GM23338 (cell line): ENCODE measurements at regions not wholly inside any gene's neighbourhood (a gene's known extent, or its start where the extent isn't known, plus 50 kb on each side); places are given as distances from the start of the nearest gene placed in this dataset.

Experiments used
- ATAC-seq: fragments of 200-7000 bp; cut with Tn5 transposase; 3 replicates; pipeline ENCODE4 v1.9.1; 2020
- DNase-seq: peaks from one replicate; pipeline ENCODE4 v3.0.0-alpha.2; 2015; ENCODE audit warnings: low spot score
- H2AFZ ChIP-seq: fragments of 200-600 bp; sonication (generic); 2 replicates; pipeline ENCODE4 v1.8.0; 2016; ENCODE audit warnings: antibody characterized with exemption, mild to moderate bottlenecking, moderate library complexity
- H3F3A ChIP-seq: fragments of 200-600 bp; sonication (generic); replicated peaks from 2 replicates; pipeline ENCODE4 v1.8.0; 2017; ENCODE audit warnings: antibody characterized with exemption, mixed run types, low read depth
- H3K27ac ChIP-seq: fragments of 200-600 bp; sonication (generic); 2 replicates; pipeline ENCODE4 v1.6.1; 2016; ENCODE audit warnings: low read depth
- H3K27me3 ChIP-seq: fragments of 200-600 bp; sonication (generic); 2 replicates; pipeline ENCODE4 v1.8.0; 2016; ENCODE audit warnings: mild to moderate bottlenecking, mixed run types, moderate library complexity; ENCODE audit not compliant: insufficient read depth
- H3K36me3 ChIP-seq: fragments of 200-600 bp; sonication (generic); 2 replicates; pipeline ENCODE4 v1.8.0; 2016; ENCODE audit warnings: mild to moderate bottlenecking; ENCODE audit not compliant: insufficient read depth
- H3K4me1 ChIP-seq: fragments of 200-600 bp; sonication (generic); 2 replicates; pipeline ENCODE4 v1.8.0; 2016; ENCODE audit warnings: mild to moderate bottlenecking, moderate library complexity; ENCODE audit not compliant: insufficient read depth
- H3K4me2 ChIP-seq: fragments of 200-600 bp; sonication (generic); 2 replicates; pipeline ENCODE4 v1.7.1; 2017; ENCODE audit warnings: mixed run types
- H3K4me3 ChIP-seq: fragments of 200-600 bp; sonication (generic); 2 replicates; pipeline ENCODE4 v1.6.1; 2016; ENCODE audit warnings: mixed run types
- H3K79me2 ChIP-seq: fragments of 200-600 bp; sonication (generic); replicated peaks from 2 replicates; pipeline ENCODE4 v1.8.0; 2017; ENCODE audit warnings: mild to moderate bottlenecking; ENCODE audit not compliant: insufficient read depth
- H3K9me2 ChIP-seq: fragments of 200-600 bp; sonication (generic); 2 replicates; pipeline ENCODE4 v1.8.0; 2017; ENCODE audit not compliant: insufficient read depth
- H4K20me1 ChIP-seq: fragments of 200-600 bp; sonication (generic); replicated peaks from 2 replicates; pipeline ENCODE4 v1.8.0; 2017; ENCODE audit warnings: mild to moderate bottlenecking; ENCODE audit not compliant: insufficient read depth
- H3K27ac Mint-ChIP-seq: 2 replicates; pipeline ENCODE4 v1.8.0; 2020; ENCODE audit warnings: inconsistent platforms, mild to moderate bottlenecking, moderate library complexity, mixed read lengths
- H3K27me3 Mint-ChIP-seq: 3 replicates; pipeline ENCODE4 v1.8.0; 2022; ENCODE audit warnings: low read depth, mild to moderate bottlenecking, moderate library complexity, mixed read lengths, inconsistent platforms; ENCODE audit not compliant: insufficient read depth, poor library complexity
- H3K36me3 Mint-ChIP-seq: 3 replicates; pipeline ENCODE4 v1.8.0; 2021; ENCODE audit warnings: low read depth, mild to moderate bottlenecking, inconsistent platforms, moderate library complexity, mixed read lengths
- H3K4me1 Mint-ChIP-seq: 3 replicates; pipeline ENCODE4 v1.8.0; 2020; ENCODE audit warnings: mild to moderate bottlenecking, inconsistent platforms, mixed read lengths
- H3K4me3 Mint-ChIP-seq: 3 replicates; pipeline ENCODE4 v1.8.0; 2021; ENCODE audit warnings: moderate library complexity, mild to moderate bottlenecking, inconsistent platforms, mixed read lengths
- H3K9me3 Mint-ChIP-seq: 3 replicates; pipeline ENCODE4 v1.8.0; 2020; ENCODE audit warnings: moderate library complexity, mild to moderate bottlenecking, inconsistent platforms, mixed read lengths
- CREB1 ChIP-seq: fragments of 250-450 bp; sonication (Bioruptor Pico); IDR thresholded peaks from 2 replicates; pipeline ENCODE4 v1.5.0; 2020; ENCODE audit warnings: low read depth, mild to moderate bottlenecking, moderate library complexity
- EZH2phosphoT487 ChIP-seq: fragments of 200-600 bp; sonication (generic); IDR thresholded peaks from one replicate; pipeline ENCODE4 v1.8.1; 2018; ENCODE audit warnings: antibody characterized with exemption; ENCODE audit not compliant: unreplicated experiment
- JUNB ChIP-seq: IDR thresholded peaks from one replicate; pipeline ENCODE4 v1.6.1; 2016; ENCODE audit warnings: antibody characterized with exemption; ENCODE audit not compliant: unreplicated experiment
- NANOG ChIP-seq: IDR thresholded peaks from 2 replicates; pipeline ENCODE4 v1.6.1; 2016; ENCODE audit warnings: antibody characterized with exemption, borderline replicate concordance
- POLR2AphosphoS5 ChIP-seq: IDR thresholded peaks from 2 replicates; pipeline ENCODE4 v1.6.1; 2016; ENCODE audit warnings: antibody characterized with exemption, low read depth
- STAT1 ChIP-seq: IDR thresholded peaks from one replicate; pipeline ENCODE4 v1.6.1; 2016; ENCODE audit warnings: antibody characterized with exemption; ENCODE audit not compliant: unreplicated experiment
- ZNF114 ChIP-seq: fragments of 250-450 bp; sonication (Bioruptor Pico); IDR thresholded peaks from 2 replicates; pipeline ENCODE4 v1.5.0; 2020; ENCODE audit warnings: mild to moderate bottlenecking, moderate library complexity
- ZNF331 ChIP-seq: fragments of 250-450 bp; sonication (Bioruptor Pico); IDR thresholded peaks from 2 replicates; pipeline ENCODE4 v1.5.0; 2020; ENCODE audit warnings: low read depth, mild to moderate bottlenecking, moderate library complexity
- TF ChIP-seq, protein P1 (sequence below): IDR thresholded peaks from 2 replicates; pipeline ENCODE4 v1.6.1; 2016; ENCODE audit warnings: antibody characterized with exemption
- TF ChIP-seq, protein P2 (sequence below): IDR thresholded peaks from one replicate; pipeline ENCODE4 v1.6.1; 2018; ENCODE audit warnings: antibody characterized with exemption; ENCODE audit not compliant: unreplicated experiment
- TF ChIP-seq, protein P3 (sequence below): fragments of 250-450 bp; sonication (Bioruptor Pico); IDR thresholded peaks from 2 replicates; pipeline ENCODE4 v1.5.0; 2020; ENCODE audit warnings: mild to moderate bottlenecking, moderate library complexity

DNA sequence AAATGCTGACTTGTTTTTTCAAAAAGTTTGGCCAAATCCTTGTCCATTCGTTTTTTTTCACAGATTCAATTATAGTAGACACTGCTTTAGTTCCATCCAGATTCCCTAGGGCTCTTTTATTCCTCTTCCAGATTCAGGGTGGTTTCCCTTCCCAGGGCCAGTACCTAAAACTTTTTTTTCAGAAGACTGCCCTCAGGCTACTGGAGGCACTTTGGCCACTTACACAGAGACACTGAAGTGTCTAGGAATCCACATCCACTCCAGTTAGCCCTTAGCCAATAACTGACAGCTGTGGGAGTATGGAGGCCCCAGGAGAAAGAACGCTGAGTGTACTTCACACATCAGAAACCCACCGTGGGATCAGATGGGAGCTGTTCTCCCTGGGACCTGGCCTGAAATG is 77.3 kb downstream of the CCDC34 start:
- Histone ChIP-seq H3K4me3 (no peak overlapping the region), H3K79me2 (no peaks in the 10 kb centered on the region), H3F3A (no peaks in the 10 kb centered on the region), H4K20me1 (no peaks in the 10 kb centered on the region), H3K4me1 (peaks cover 5% of the 10 kb centered on the region; the same call in 1 of the 2 replicates), H2AFZ (peak overlapping the region; percentile 56; the same call in 1 of the 2 replicates), H3K27ac (no peak overlapping the region), H3K4me2 (no peak overlapping the region), H3K36me3 (peaks cover 11% of the 10 kb centered on the region), H3K27me3 (no peaks in the 10 kb centered on the region), H3K9me2 (peaks cover 5% of the 10 kb centered on the region; the same call in 1 of the 2 replicates)
- H3K4me3 Mint-ChIP-seq, result no peak overlapping the region
- TF ChIP-seq JUNB, result no peak
- DNase-seq (no peak), ATAC-seq (no peak)
- peaks cover 4% of the 10 kb centered on the region; the same call in 2 of the 3 replicates for H3K4me1 Mint-ChIP-seq
- no peak overlapping the region for H3K27ac Mint-ChIP-seq
- peaks cover 8% of the 10 kb centered on the region for H3K36me3 Mint-ChIP-seq
- peaks cover 11% of the 10 kb centered on the region for H3K9me3 Mint-ChIP-seq
- H3K27me3 Mint-ChIP-seq, result peaks cover 1% of the 10 kb centered on the region

DNA sequence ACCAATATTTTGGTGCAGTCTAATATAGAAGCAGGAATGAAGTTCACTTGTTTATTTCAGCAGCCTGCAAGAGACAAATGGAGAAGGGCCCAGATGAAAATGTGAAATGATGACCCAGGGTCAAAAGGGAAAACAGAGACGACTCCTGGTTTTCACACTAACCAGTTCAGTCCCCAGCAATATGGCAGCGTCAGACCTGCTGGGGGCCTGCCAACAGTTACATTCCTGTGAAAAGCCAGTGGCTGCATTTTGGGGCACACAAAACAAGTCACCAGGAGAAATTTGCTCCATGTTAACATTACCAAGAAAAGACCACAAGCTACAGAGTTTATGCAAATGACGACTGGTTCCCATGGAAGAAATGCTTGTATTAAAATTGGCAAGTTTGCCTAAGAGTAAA is 80.2 kb downstream of the CCDC34 start:
- peak; percentile 7 for DNase-seq
- TF ChIP-seq, protein P1, sequence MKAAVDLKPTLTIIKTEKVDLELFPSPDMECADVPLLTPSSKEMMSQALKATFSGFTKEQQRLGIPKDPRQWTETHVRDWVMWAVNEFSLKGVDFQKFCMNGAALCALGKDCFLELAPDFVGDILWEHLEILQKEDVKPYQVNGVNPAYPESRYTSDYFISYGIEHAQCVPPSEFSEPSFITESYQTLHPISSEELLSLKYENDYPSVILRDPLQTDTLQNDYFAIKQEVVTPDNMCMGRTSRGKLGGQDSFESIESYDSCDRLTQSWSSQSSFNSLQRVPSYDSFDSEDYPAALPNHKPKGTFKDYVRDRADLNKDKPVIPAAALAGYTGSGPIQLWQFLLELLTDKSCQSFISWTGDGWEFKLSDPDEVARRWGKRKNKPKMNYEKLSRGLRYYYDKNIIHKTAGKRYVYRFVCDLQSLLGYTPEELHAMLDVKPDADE, result no peak
- no peak for TF ChIP-seq ZNF114 (CRISPR knock-in tag)
- no peak for TF ChIP-seq ZNF331 (CRISPR knock-in tag)
- no peak for TF ChIP-seq CREB1 (CRISPR knock-in tag)
- TF ChIP-seq NANOG, result no peak
- TF ChIP-seq STAT1, result no peak
- no peak for TF ChIP-seq JUNB
- TF ChIP-seq, protein P2, sequence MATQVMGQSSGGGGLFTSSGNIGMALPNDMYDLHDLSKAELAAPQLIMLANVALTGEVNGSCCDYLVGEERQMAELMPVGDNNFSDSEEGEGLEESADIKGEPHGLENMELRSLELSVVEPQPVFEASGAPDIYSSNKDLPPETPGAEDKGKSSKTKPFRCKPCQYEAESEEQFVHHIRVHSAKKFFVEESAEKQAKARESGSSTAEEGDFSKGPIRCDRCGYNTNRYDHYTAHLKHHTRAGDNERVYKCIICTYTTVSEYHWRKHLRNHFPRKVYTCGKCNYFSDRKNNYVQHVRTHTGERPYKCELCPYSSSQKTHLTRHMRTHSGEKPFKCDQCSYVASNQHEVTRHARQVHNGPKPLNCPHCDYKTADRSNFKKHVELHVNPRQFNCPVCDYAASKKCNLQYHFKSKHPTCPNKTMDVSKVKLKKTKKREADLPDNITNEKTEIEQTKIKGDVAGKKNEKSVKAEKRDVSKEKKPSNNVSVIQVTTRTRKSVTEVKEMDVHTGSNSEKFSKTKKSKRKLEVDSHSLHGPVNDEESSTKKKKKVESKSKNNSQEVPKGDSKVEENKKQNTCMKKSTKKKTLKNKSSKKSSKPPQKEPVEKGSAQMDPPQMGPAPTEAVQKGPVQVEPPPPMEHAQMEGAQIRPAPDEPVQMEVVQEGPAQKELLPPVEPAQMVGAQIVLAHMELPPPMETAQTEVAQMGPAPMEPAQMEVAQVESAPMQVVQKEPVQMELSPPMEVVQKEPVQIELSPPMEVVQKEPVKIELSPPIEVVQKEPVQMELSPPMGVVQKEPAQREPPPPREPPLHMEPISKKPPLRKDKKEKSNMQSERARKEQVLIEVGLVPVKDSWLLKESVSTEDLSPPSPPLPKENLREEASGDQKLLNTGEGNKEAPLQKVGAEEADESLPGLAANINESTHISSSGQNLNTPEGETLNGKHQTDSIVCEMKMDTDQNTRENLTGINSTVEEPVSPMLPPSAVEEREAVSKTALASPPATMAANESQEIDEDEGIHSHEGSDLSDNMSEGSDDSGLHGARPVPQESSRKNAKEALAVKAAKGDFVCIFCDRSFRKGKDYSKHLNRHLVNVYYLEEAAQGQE, result no peak
- TF ChIP-seq, protein P3, sequence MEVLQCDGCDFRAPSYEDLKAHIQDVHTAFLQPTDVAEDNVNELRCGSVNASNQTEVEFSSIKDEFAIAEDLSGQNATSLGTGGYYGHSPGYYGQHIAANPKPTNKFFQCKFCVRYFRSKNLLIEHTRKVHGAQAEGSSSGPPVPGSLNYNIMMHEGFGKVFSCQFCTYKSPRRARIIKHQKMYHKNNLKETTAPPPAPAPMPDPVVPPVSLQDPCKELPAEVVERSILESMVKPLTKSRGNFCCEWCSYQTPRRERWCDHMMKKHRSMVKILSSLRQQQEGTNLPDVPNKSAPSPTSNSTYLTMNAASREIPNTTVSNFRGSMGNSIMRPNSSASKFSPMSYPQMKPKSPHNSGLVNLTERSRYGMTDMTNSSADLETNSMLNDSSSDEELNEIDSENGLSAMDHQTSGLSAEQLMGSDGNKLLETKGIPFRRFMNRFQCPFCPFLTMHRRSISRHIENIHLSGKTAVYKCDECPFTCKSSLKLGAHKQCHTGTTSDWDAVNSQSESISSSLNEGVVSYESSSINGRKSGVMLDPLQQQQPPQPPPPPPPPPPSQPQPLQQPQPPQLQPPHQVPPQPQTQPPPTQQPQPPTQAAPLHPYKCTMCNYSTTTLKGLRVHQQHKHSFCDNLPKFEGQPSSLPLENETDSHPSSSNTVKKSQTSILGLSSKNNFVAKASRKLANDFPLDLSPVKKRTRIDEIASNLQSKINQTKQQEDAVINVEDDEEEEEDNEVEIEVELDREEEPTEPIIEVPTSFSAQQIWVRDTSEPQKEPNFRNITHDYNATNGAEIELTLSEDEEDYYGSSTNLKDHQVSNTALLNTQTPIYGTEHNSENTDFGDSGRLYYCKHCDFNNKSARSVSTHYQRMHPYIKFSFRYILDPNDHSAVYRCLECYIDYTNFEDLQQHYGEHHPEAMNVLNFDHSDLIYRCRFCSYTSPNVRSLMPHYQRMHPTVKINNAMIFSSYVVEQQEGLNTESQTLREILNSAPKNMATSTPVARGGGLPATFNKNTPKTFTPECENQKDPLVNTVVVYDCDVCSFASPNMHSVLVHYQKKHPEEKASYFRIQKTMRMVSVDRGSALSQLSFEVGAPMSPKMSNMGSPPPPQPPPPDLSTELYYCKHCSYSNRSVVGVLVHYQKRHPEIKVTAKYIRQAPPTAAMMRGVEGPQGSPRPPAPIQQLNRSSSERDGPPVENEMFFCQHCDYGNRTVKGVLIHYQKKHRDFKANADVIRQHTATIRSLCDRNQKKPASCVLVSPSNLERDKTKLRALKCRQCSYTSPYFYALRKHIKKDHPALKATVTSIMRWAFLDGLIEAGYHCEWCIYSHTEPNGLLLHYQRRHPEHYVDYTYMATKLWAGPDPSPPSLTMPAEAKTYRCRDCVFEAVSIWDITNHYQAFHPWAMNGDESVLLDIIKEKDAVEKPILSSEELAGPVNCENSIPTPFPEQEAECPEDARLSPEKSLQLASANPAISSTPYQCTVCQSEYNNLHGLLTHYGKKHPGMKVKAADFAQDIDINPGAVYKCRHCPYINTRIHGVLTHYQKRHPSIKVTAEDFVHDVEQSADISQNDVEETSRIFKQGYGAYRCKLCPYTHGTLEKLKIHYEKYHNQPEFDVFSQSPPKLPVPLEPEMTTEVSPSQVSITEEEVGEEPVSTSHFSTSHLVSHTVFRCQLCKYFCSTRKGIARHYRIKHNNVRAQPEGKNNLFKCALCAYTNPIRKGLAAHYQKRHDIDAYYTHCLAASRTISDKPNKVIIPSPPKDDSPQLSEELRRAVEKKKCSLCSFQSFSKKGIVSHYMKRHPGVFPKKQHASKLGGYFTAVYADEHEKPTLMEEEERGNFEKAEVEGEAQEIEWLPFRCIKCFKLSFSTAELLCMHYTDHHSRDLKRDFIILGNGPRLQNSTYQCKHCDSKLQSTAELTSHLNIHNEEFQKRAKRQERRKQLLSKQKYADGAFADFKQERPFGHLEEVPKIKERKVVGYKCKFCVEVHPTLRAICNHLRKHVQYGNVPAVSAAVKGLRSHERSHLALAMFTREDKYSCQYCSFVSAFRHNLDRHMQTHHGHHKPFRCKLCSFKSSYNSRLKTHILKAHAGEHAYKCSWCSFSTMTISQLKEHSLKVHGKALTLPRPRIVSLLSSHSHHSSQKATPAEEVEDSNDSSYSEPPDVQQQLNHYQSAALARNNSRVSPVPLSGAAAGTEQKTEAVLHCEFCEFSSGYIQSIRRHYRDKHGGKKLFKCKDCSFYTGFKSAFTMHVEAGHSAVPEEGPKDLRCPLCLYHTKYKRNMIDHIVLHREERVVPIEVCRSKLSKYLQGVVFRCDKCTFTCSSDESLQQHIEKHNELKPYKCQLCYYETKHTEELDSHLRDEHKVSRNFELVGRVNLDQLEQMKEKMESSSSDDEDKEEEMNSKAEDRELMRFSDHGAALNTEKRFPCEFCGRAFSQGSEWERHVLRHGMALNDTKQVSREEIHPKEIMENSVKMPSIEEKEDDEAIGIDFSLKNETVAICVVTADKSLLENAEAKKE (CRISPR knock-in tag), result no peak
- TF ChIP-seq POLR2AphosphoS5, result no peak
- no peak for TF ChIP-seq EZH2phosphoT487

More for the DNA sequence above, 80.2 kb downstream of the CCDC34 start:
- H3K4me2 ChIP-seq, result no peak overlapping the region
- no peaks in the 10 kb centered on the region for H3K79me2 ChIP-seq
- no peak overlapping the region for H3K27ac Mint-ChIP-seq
- no peak overlapping the region for H3K4me3 ChIP-seq
- H3K36me3 ChIP-seq, result no peaks in the 10 kb centered on the region
- no peaks in the 10 kb centered on the region for H3K27me3 ChIP-seq
- no peak overlapping the region for H3K27ac ChIP-seq
- peaks cover 1% of the 10 kb centered on the region for H3K27me3 Mint-ChIP-seq
- peak overlapping the region; percentile 33; the same call in 1 of the 2 replicates for H2AFZ ChIP-seq
- peaks cover 5% of the 10 kb centered on the region; the same call in 1 of the 2 replicates for H3K4me1 ChIP-seq
- peaks cover 4% of the 10 kb centered on the region; the same call in 2 of the 3 replicates for H3K4me1 Mint-ChIP-seq
- no peaks in the 10 kb centered on the region for H3F3A ChIP-seq
- no peak for ATAC-seq
- H3K9me2 ChIP-seq, result peaks cover 5% of the 10 kb centered on the region; the same call in 1 of the 2 replicates
- no peaks in the 10 kb centered on the region for H4K20me1 ChIP-seq
- H3K9me3 Mint-ChIP-seq, result no peaks in the 10 kb centered on the region
- no peak overlapping the region for H3K4me3 Mint-ChIP-seq
- no peaks in the 10 kb centered on the region for H3K36me3 Mint-ChIP-seq
